ENCODE measurements at regions not wholly inside any gene's neighbourhood (a gene's known extent, or its start where the extent isn't known, plus 50 kb on each side); places are given as distances from the start of the nearest gene placed in this dataset.

DNA sequence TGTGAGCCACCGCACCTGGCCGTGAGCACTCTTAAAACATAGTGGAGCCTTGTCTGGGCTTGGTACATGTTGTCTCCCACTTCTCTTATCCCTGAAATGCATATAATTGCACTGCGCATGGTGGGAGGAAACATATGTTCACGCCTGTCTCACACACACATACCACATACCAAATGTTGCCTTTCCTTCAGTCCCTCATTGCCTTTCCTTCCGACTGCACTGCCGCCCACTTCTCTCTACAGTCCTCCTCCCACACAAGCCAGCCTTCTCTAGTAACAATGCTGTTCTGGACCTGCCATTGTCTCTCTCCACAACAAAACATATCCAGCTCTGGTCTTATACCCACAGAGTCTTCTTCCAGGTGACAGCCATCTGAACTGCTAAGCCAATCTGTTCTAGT lies 88.3 kb upstream of the PTHLH start:
- RAD21 ChIA-PET (ENCODE audit: low non-redundant PET in 1 of 2, low total read pairs in 2 of 2, uncharacterized antibody in 2 of 2, unreplicated experiment in 2 of 2): no interaction called here
- intact Hi-C loops (cut with micrococcal nuclease): no loop called here
- ATAC-seq: no peak

DNA sequence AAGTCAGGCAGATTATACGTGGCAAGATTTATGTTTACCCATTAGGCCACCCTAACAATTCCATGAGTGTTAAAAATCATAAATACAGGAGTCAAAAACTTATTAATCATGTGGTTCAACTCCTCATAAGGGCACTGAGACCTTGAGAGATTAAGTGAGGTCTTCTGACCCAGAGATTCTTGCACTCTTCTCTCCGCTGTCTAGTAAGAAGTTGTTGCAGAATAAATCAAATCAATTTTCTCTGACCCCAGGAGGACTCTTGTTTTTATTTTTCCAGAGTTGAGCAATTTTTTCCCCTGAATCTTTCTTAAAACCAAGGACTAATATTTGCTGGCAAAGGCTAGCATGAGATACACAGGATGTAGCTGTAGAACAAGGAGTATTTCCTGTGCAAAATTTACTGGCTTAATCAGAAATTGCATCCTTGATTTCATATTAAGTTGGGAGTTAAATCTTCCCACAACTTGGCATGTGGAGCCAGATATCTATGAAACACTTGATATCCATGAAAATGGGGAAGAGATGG lies 90.9 kb upstream of the PTHLH start:
- Histone ChIP-seq H3K9me2 (ENCODE audit: insufficient read depth) (no peaks in the 10 kb centered on the region), H3K4me2 (ENCODE audit: low read length) (no peak overlapping the region), H3K27ac (ENCODE audit: low read depth, low read length) (no peak overlapping the region), H3K4me1 (ENCODE audit: control insufficient read depth in 1 of 2, insufficient read depth in 2 of 2, low read length in 2 of 2) (no peaks in the 10 kb centered on the region), H3K36me3 (ENCODE audit: control insufficient read depth in 1 of 2, insufficient read depth in 2 of 2, low read length in 2 of 2) (no peaks in the 10 kb centered on the region), H3K27me3 (ENCODE audit: insufficient read depth, low read length) (no peaks in the 10 kb centered on the region), H3K9ac (ENCODE audit: low read length) (no peak overlapping the region), H3K9me3 (ENCODE audit: control insufficient read depth in 1 of 2, insufficient read depth in 1 of 2, low read depth in 1 of 2, low read length in 2 of 2) (no peaks in the 10 kb centered on the region), H2AFZ (ENCODE audit: low read depth, low read length, poor library complexity, severe bottlenecking) (no peak overlapping the region), H3K4me3 (replicated peaks in 1 of 2; ENCODE audit: low read depth in 1 of 2, low read length in 2 of 2) (no peak overlapping the region), H3K79me2 (ENCODE audit: insufficient read depth, low read length) (no peaks in the 10 kb centered on the region), H4K20me1 (ENCODE audit: insufficient read depth) (no peaks in the 10 kb centered on the region)
- intact Hi-C loops (cut with micrococcal nuclease): no loop called here
- ChIA-PET RAD21 (ENCODE audit: low non-redundant PET in 1 of 2, low total read pairs in 2 of 2, uncharacterized antibody in 2 of 2, unreplicated experiment in 2 of 2) (interaction anchor here in 1 of 2 experiments (0.5 kb wide), 1 partner anchor 62 kb away, joined by 4 read pairs; no protein-coding TSS in a partner anchor), POLR2A (no interaction called here), CTCF (no interaction called here)
- TF ChIP-seq CEBPB (IDR thresholded peaks at IDR 0.05; ENCODE audit: low read depth): no peak
- DNase-seq (ENCODE audit: low read depth, low spot score) (no peak), ATAC-seq (no peak)
- BruUV-seq (replicated peaks): no TSS peak

More for the DNA sequence above, 88.3 kb upstream of the PTHLH start:
- Histone ChIP-seq H3K4me3 (replicated peaks in 1 of 2; ENCODE audit: low read depth in 1 of 2, low read length in 2 of 2) (no peak overlapping the region), H3K9me2 (ENCODE audit: insufficient read depth) (no peaks in the 10 kb centered on the region), H3K36me3 (ENCODE audit: control insufficient read depth in 1 of 2, insufficient read depth in 2 of 2, low read length in 2 of 2) (no peaks in the 10 kb centered on the region), H3K9ac (ENCODE audit: low read length) (no peak overlapping the region), H3K4me2 (ENCODE audit: low read length) (no peak overlapping the region), H2AFZ (ENCODE audit: low read depth, low read length, poor library complexity, severe bottlenecking) (no peak overlapping the region), H3K9me3 (ENCODE audit: control insufficient read depth in 1 of 2, insufficient read depth in 1 of 2, low read depth in 1 of 2, low read length in 2 of 2) (no peaks in the 10 kb centered on the region), H3K27ac (ENCODE audit: low read depth, low read length) (no peak overlapping the region), H3K79me2 (ENCODE audit: insufficient read depth, low read length) (no peaks in the 10 kb centered on the region), H4K20me1 (ENCODE audit: insufficient read depth) (no peaks in the 10 kb centered on the region), H3K27me3 (ENCODE audit: insufficient read depth, low read length) (no peaks in the 10 kb centered on the region), H3K4me1 (ENCODE audit: control insufficient read depth in 1 of 2, insufficient read depth in 2 of 2, low read length in 2 of 2) (no peaks in the 10 kb centered on the region)
- TF ChIP-seq MAX (IDR thresholded peaks at IDR 0.05): no peak
- BruUV-seq (replicated peaks): no TSS peak
- CTCF ChIA-PET: no interaction called here
- POLR2A ChIA-PET: no interaction called here
- no peak for DNase-seq (ENCODE audit: low read depth, low spot score)

DNA sequence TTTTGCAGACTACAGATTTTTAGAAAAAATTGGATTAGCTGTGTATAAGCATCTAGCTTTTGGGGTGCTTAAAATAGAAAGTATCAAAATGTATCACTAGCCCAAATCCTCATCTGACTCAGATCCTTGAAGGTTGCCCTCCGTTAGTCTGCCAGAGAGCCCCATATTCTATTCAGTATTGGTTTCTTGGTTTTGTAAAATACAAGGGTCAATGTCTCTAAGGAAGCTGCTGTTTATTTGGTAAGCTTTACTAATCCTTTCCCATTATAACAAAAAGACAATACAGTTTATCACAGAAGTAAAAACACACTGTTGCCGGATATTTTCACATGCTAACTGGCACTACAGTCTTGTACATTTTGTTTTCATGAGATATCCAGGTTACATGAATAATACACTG lies 92.8 kb upstream of the PTHLH start:
- POLR2A ChIA-PET: no interaction called here
- DNase-seq (ENCODE audit: low read depth, low spot score) (no peak), ATAC-seq (no peak)
- no peaks in the 10 kb centered on the region for H3K36me3 ChIP-seq (ENCODE audit: control insufficient read depth in 1 of 2, insufficient read depth in 2 of 2, low read length in 2 of 2)
- RAD21 ChIA-PET (ENCODE audit: low non-redundant PET in 1 of 2, low total read pairs in 2 of 2, uncharacterized antibody in 2 of 2, unreplicated experiment in 2 of 2): no interaction called here
- H3K4me3 ChIP-seq (replicated peaks in 1 of 2; ENCODE audit: low read depth in 1 of 2, low read length in 2 of 2): no peak overlapping the region
- no peaks in the 10 kb centered on the region for H3K9me3 ChIP-seq (ENCODE audit: control insufficient read depth in 1 of 2, insufficient read depth in 1 of 2, low read depth in 1 of 2, low read length in 2 of 2)
- no peak overlapping the region for H3K9ac ChIP-seq (ENCODE audit: low read length)
- intact Hi-C loops (cut with micrococcal nuclease): no loop called here
- no peak for TF ChIP-seq JUND (IDR thresholded peaks at IDR 0.05)
- TF ChIP-seq TCF7L2 (IDR thresholded peaks at IDR 0.05; ENCODE audit: borderline replicate concordance, extremely low read depth, insufficient read depth, insufficient read length): no peak
- TF ChIP-seq CEBPB (IDR thresholded peaks at IDR 0.05; ENCODE audit: low read depth): no peak
- no peak for TF ChIP-seq ELF1 (IDR thresholded peaks at IDR 0.05; ENCODE audit: borderline replicate concordance, low read depth)
- TF ChIP-seq FOSL1 (IDR thresholded peaks at IDR 0.05; ENCODE audit: low read depth): no peak
- TF ChIP-seq ZFX (IDR thresholded peaks at IDR 0.05): no peak
- BruUV-seq (replicated peaks): no TSS peak
- no peaks in the 10 kb centered on the region for H4K20me1 ChIP-seq (ENCODE audit: insufficient read depth)
- no peaks in the 10 kb centered on the region for H3K79me2 ChIP-seq (ENCODE audit: insufficient read depth, low read length)
- no peak overlapping the region for H2AFZ ChIP-seq (ENCODE audit: low read depth, low read length, poor library complexity, severe bottlenecking)
- H3K9me2 ChIP-seq (ENCODE audit: insufficient read depth): no peaks in the 10 kb centered on the region
- H3K27ac ChIP-seq (ENCODE audit: low read depth, low read length): no peak overlapping the region
- CTCF ChIA-PET: no interaction called here
- H3K4me2 ChIP-seq (ENCODE audit: low read length): no peak overlapping the region
- H3K27me3 ChIP-seq (ENCODE audit: insufficient read depth, low read length): no peaks in the 10 kb centered on the region
- H3K4me1 ChIP-seq (ENCODE audit: control insufficient read depth in 1 of 2, insufficient read depth in 2 of 2, low read length in 2 of 2): no peaks in the 10 kb centered on the region

Measured in HCT116 (cell line).